ENCODE measurements at regions not wholly inside any gene's neighbourhood (a gene's known extent, or its start where the extent isn't known, plus 50 kb on each side); places are given as distances from the start of the nearest gene placed in this dataset.
"Not testable (repeated sequence)": the region's sequence is repeated elsewhere in the genome, so short reads cannot be mapped to it uniquely, and the experiment has no call there.

DNA sequence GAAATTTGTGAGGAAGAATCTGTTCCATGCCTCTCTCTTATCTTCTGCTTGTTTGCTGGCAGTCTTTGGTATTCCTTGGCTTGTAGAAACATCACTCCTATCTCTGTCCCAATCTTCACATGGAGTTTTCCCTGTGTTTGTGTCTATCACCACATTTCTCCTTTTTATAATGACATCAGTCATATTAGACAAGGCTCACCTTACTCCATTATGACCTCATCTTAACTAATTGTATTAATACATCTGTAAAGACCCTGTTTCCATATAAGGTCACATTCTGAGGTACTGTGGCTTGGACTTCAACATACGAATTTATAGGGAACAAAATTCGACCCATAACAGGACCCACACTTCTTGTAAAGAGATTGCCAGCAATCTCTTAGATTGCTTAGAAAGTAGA lies 72.3 kb upstream of the POGK start:
- Histone ChIP-seq H3K27ac (no peak overlapping the region), H3K9me3 (peaks cover 0 to 10% (median 0%) of the 10 kb centered on the region in 3 donors), H3K36me3 (no peaks in the 10 kb centered on the region), H3K4me1 (no peaks in the 10 kb centered on the region), H3K4me3 (no peak overlapping the region), H3K27me3 (no peaks in the 10 kb centered on the region)
- intact Hi-C loops (cut with DNase I; ENCODE audit: low total_unique reads) (no loop called here), in situ Hi-C loops (cut with MboI; ENCODE audit: low sequenced_read_pairs in 4 of 4) (no loop called here)
- no peak for ATAC-seq
- no peak for TF ChIP-seq POLR2A (IDR thresholded peaks at IDR 0.05)
- TF ChIP-seq, protein P1, sequence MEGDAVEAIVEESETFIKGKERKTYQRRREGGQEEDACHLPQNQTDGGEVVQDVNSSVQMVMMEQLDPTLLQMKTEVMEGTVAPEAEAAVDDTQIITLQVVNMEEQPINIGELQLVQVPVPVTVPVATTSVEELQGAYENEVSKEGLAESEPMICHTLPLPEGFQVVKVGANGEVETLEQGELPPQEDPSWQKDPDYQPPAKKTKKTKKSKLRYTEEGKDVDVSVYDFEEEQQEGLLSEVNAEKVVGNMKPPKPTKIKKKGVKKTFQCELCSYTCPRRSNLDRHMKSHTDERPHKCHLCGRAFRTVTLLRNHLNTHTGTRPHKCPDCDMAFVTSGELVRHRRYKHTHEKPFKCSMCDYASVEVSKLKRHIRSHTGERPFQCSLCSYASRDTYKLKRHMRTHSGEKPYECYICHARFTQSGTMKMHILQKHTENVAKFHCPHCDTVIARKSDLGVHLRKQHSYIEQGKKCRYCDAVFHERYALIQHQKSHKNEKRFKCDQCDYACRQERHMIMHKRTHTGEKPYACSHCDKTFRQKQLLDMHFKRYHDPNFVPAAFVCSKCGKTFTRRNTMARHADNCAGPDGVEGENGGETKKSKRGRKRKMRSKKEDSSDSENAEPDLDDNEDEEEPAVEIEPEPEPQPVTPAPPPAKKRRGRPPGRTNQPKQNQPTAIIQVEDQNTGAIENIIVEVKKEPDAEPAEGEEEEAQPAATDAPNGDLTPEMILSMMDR (IDR thresholded peaks at IDR 0.05 in 4 of 5, conservative IDR thresholded peaks at IDR 0.05 in 1 of 5), result no peak
- DNase-seq, result no peak

DNA sequence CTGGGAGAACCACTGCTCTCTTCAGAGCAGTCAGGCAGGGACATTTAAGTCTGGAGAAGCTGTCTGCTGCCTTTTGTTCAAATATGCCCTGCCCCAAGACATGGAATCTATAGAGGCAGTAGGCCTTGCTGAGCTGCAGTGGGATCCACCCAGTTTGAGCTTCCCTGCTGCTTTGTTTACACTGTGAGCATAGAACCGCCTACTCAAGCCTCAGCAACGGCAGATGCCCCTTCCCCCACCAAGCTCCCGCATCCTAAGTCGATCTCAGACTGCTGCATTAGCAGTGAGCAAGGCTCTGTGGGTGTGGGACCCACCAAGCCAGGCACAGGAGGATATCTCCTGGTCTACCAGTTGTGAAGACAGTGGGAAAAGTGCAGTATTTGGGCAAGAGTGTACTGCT lies 54.6 kb upstream of the POGK start:
- H3K27ac ChIP-seq; ATAC-seq; H3K27me3 ChIP-seq; H3K4me3 ChIP-seq; intact Hi-C loops (cut with DNase I; ENCODE audit: low total_unique reads); H3K4me1 ChIP-seq; H3K36me3 ChIP-seq; H3K9me3 ChIP-seq; in situ Hi-C loops (cut with MboI; ENCODE audit: low sequenced_read_pairs in 4 of 4); DNase-seq: not testable (repeated sequence)

DNA sequence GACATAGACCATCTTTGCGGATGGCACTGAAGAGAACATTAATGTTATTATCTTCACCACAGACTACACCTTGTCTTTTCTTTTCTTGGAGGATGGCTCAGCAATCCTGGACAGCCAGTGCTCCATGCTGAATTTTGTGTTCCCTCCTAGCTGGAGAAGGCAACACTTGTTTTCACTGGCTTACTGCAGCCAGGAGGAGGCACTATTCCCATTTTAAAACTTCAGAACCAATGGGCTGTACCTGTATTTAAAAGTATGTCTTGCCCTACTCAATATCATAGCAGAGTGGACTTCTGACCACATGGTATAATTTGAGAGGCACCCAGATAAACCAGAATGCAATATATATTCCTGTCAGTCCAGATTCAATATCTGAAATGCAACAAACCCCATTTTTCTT lies 53.3 kb upstream of the POGK start:
- in situ Hi-C loops (cut with MboI; ENCODE audit: low sequenced_read_pairs in 4 of 4) (no loop called here), intact Hi-C loops (cut with DNase I; ENCODE audit: low total_unique reads) (loop anchor here (2.0 kb wide), 1 partner anchor 273 kb away; no protein-coding TSS in a partner anchor)
- Histone ChIP-seq H3K27me3 (no peaks in the 10 kb centered on the region), H3K9me3 (no peaks in the 10 kb centered on the region), H3K27ac (no peak overlapping the region), H3K36me3 (no peaks in the 10 kb centered on the region), H3K4me3 (no peak overlapping the region), H3K4me1 (no peaks in the 10 kb centered on the region)
- DNase-seq (no peak), ATAC-seq (no peak)
- TF ChIP-seq, protein P1 (IDR thresholded peaks at IDR 0.05 in 4 of 5, conservative IDR thresholded peaks at IDR 0.05 in 1 of 5), result no peak
- TF ChIP-seq POLR2A (IDR thresholded peaks at IDR 0.05), result no peak

DNA sequence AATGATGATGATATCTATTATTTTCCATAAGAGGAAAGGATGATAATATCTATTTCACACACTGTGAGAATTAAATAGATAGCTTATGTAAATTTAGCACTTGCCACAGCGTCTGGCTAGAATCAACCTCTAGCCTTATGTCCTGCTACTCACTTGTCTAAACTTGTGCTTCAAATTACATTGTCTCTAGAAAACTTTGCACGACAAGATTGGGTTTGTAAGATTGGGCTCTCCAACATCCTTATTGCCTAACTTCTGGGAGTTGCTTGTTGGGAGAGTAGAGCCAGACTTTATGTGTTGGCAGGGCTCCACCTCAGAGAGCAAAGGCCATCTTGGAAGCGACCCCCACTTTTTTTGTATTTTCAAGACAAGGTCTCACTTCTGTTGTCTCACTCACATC lies 50.0 kb upstream of the POGK start:
- Histone ChIP-seq H3K4me3 (no peak overlapping the region), H3K36me3 (no peaks in the 10 kb centered on the region), H3K27ac (no peak overlapping the region), H3K27me3 (no peaks in the 10 kb centered on the region), H3K4me1 (no peaks in the 10 kb centered on the region), H3K9me3 (no peaks in the 10 kb centered on the region)
- intact Hi-C loops (cut with DNase I; ENCODE audit: low total_unique reads) (no loop called here), in situ Hi-C loops (cut with MboI; ENCODE audit: low sequenced_read_pairs in 4 of 4) (no loop called here)
- TF ChIP-seq POLR2A (IDR thresholded peaks at IDR 0.05), result no peak
- TF ChIP-seq, protein P1 (IDR thresholded peaks at IDR 0.05 in 4 of 5, conservative IDR thresholded peaks at IDR 0.05 in 1 of 5), result no peak
- DNase-seq (no peak), ATAC-seq (no peak)

Data from gastrocnemius medialis (tissue), 4 donors.